A549 (cell line): ENCODE measurements at regions not wholly inside any gene's neighbourhood (a gene's known extent, or its start where the extent isn't known, plus 50 kb on each side); places are given as distances from the start of the nearest gene placed in this dataset.

ENCODE experiments used
- EP300 ChIP-seq, 2 experiments: fragments of >200 bp; sonication (Bioruptor Twin); formaldehyde crosslinking; IDR thresholded peaks; 2 replicates in 1 of 2; 3 replicates in 1 of 2; pipeline ENCODE4 v1.6.1; 2016 to 2017
- ESRRA ChIP-seq: fragments of 150-350 bp; IDR thresholded peaks from 2 replicates; pipeline ENCODE4 v1.6.1; 2014; ENCODE audit warnings: mild to moderate bottlenecking, low read length, borderline replicate concordance
- POLR2A ChIP-seq: IDR thresholded peaks from 2 replicates; pipeline ENCODE4 v1.6.1; 2012; ENCODE audit warnings: mild to moderate bottlenecking, low read length
- RAD21 ChIP-seq, 2 experiments: fragments of >200 bp in 1 of 2; sonication (Bioruptor Twin) in 1 of 2; formaldehyde crosslinking in 1 of 2; IDR thresholded peaks in 1 of 2; conservative IDR thresholded peaks in 1 of 2; 2 replicates in 1 of 2; 3 replicates in 1 of 2; pipeline ENCODE4 v1.6.1; 2012 to 2018; ENCODE audit warnings: inconsistent platforms in 1 of 2
- SMC3 ChIP-seq: fragments of >200 bp; sonication (Bioruptor Twin); formaldehyde crosslinking; IDR thresholded peaks from 3 replicates; pipeline ENCODE4 v1.6.1; 2018; ENCODE audit warnings: inconsistent platforms
- TF ChIP-seq, protein P1 (sequence below): fragments of >200 bp; sonication (Bioruptor Twin); formaldehyde crosslinking; IDR thresholded peaks from 3 replicates; pipeline ENCODE4 v1.5.1; 2016

DNA sequence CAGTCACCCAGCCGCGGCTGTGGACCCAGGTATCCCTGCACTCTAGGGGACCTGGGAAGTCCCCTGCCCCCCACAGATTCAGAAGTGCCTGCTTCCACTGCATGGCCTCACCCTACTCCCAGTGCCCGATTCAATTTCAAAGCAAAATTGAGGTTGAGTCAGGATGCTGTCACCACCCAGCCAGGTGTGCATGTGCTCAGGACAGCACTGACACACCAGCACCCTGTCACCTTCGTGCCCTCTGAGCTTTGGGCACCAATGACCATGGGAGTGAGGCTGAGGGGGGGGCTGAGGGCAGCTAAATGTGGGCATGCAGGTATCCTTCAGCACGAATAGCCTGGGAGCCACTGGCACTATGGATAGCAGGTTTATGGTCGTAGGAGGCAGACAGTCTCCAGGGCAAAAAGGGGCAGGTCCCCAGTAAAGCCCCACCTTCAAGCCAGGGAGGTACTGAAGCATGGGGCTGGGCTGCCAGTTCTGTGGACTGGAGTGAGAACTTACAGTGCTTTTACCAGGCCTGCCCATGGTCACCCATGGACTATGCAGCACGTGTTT is 1151.6 kb upstream of the CDH6 start:
- TF ChIP-seq, protein P1, sequence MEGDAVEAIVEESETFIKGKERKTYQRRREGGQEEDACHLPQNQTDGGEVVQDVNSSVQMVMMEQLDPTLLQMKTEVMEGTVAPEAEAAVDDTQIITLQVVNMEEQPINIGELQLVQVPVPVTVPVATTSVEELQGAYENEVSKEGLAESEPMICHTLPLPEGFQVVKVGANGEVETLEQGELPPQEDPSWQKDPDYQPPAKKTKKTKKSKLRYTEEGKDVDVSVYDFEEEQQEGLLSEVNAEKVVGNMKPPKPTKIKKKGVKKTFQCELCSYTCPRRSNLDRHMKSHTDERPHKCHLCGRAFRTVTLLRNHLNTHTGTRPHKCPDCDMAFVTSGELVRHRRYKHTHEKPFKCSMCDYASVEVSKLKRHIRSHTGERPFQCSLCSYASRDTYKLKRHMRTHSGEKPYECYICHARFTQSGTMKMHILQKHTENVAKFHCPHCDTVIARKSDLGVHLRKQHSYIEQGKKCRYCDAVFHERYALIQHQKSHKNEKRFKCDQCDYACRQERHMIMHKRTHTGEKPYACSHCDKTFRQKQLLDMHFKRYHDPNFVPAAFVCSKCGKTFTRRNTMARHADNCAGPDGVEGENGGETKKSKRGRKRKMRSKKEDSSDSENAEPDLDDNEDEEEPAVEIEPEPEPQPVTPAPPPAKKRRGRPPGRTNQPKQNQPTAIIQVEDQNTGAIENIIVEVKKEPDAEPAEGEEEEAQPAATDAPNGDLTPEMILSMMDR, result no peak
- TF ChIP-seq POLR2A, result no peak
- TF ChIP-seq EP300 (IDR thresholded peaks at IDR 0.05), result no peak
- TF ChIP-seq RAD21 (conservative IDR thresholded peaks at IDR 0.05 in 1 of 2, IDR thresholded peaks at IDR 0.05 in 1 of 2), result no peak
- TF ChIP-seq ESRRA, result no peak
- no peak for TF ChIP-seq SMC3
